IMR-90 (cell line): ENCODE measurements at regions not wholly inside any gene's neighbourhood (a gene's known extent, or its start where the extent isn't known, plus 50 kb on each side); places are given as distances from the start of the nearest gene placed in this dataset.

Source experiments
- ATAC-seq: fragments of 200-7000 bp; cut with Tn5 transposase; 2 replicates; pipeline ENCODE4 v1.9.1; 2020; ENCODE audit warnings: low read depth, mild to moderate bottlenecking, moderate library complexity
- BruUV-seq: library from RNA; stranded (reverse); fragments of 400-500 nt; replicated peaks from 2 replicates; lab custom pipeline; 2021; lab: Mats Ljungman, UMichigan
- CTCF ChIA-PET: fragments of 300-600 bp; formaldehyde crosslinking; extraction: SDS; loops from one replicate; lab custom pipeline; 2021; ENCODE audit warnings: antibody characterized with exemption; lab: Yijun Ruan, JAX
- POLR2A ChIA-PET: fragments of 300-600 bp; sonication (Branson Sonifier 250); formaldehyde crosslinking; loops from one replicate; lab custom pipeline; 2022; ENCODE audit warnings: antibody characterized with exemption; ENCODE audit not compliant: unreplicated experiment; lab: Charles Lee
- DNase-seq: peaks from one replicate; pipeline ENCODE4 v3.0.0; 2013
- H2AFZ ChIP-seq: replicated peaks from 2 replicates; pipeline ENCODE3; 2013; ENCODE audit warnings: low read length, mild to moderate bottlenecking; ENCODE audit not compliant: poor library complexity
- H2AK5ac ChIP-seq: 2 replicates; pipeline ENCODE4 v1.6.1; 2013; ENCODE audit warnings: low read depth, low read length, inconsistent platforms
- H2AK9ac ChIP-seq: replicated peaks from 2 replicates; pipeline ENCODE3; 2013; ENCODE audit warnings: mild to moderate bottlenecking, low read depth, low read length, moderate library complexity; ENCODE audit not compliant: poor library complexity
- H2BK120ac ChIP-seq: 2 replicates; pipeline ENCODE4 v1.6.1; 2013; ENCODE audit warnings: low read depth, low read length, inconsistent platforms
- H2BK15ac ChIP-seq: 3 replicates; pipeline ENCODE4 v1.6.1; 2013; ENCODE audit warnings: low read depth, low read length, inconsistent platforms
- H2BK20ac ChIP-seq: 2 replicates; pipeline ENCODE4 v1.6.1; 2013; ENCODE audit warnings: low read depth, mild to moderate bottlenecking, inconsistent platforms, low read length, moderate library complexity
- H2BK5ac ChIP-seq: 2 replicates; pipeline ENCODE4 v1.6.1; 2013; ENCODE audit warnings: mild to moderate bottlenecking, low read depth, low read length, inconsistent platforms; ENCODE audit not compliant: poor library complexity, severe bottlenecking
- H3K14ac ChIP-seq: replicated peaks from 2 replicates; pipeline ENCODE4 v1.6.1; 2013; ENCODE audit warnings: low read depth, low read length, inconsistent platforms
- H3K18ac ChIP-seq: 2 replicates; pipeline ENCODE4 v1.6.1; 2013; ENCODE audit warnings: low read depth, low read length, control low read depth
- H3K23ac ChIP-seq: 2 replicates; pipeline ENCODE4 v1.6.1; 2013; ENCODE audit warnings: low read depth, low read length, inconsistent platforms
- H3K27ac ChIP-seq: 2 replicates; pipeline ENCODE4 v1.5.1; 2013; ENCODE audit warnings: mild to moderate bottlenecking, control low read depth, low read length; ENCODE audit not compliant: insufficient read depth
- H3K27me3 ChIP-seq: 2 replicates; pipeline ENCODE4 v1.6.1; 2013; ENCODE audit warnings: low read length; ENCODE audit not compliant: control insufficient read depth, insufficient read depth
- H3K36me3 ChIP-seq: 2 replicates; pipeline ENCODE4 v1.6.1; 2013; ENCODE audit warnings: low read length, mixed read lengths; ENCODE audit not compliant: control insufficient read depth, insufficient read depth
- H3K4ac ChIP-seq: 2 replicates; pipeline ENCODE4 v1.6.1; 2013; ENCODE audit warnings: low read depth, low read length, inconsistent platforms
- H3K4me1 ChIP-seq: 2 replicates; pipeline ENCODE4 v1.6.1; 2013; ENCODE audit warnings: low read length, mixed read lengths; ENCODE audit not compliant: control insufficient read depth, insufficient read depth
- H3K4me2 ChIP-seq: 2 replicates; pipeline ENCODE4 v1.6.1; 2013; ENCODE audit warnings: low read depth, mild to moderate bottlenecking, control low read depth, low read length, moderate library complexity
- H3K4me3 ChIP-seq: 2 replicates; pipeline ENCODE4 v1.5.1; 2013; ENCODE audit warnings: low read depth, mild to moderate bottlenecking, control low read depth, low read length, moderate library complexity; ENCODE audit not compliant: insufficient read depth
- H3K56ac ChIP-seq: 2 replicates; pipeline ENCODE4 v1.6.1; 2013; ENCODE audit warnings: low read length, inconsistent platforms; ENCODE audit not compliant: insufficient read depth; ENCODE audit errors: extremely low read depth
- H3K79me1 ChIP-seq, 2 experiments: 2 replicates each; pipeline ENCODE4 v1.6.1; 2013; ENCODE audit warnings: low read length in 2 of 2, inconsistent platforms in 1 of 2, low read depth in 1 of 2
- H3K9ac ChIP-seq: 2 replicates; pipeline ENCODE4 v1.6.1; 2013; ENCODE audit warnings: low read depth, low read length, control low read depth
- H3K9me1 ChIP-seq: 2 replicates; pipeline ENCODE4 v1.6.1; 2013; ENCODE audit warnings: low read length, inconsistent platforms; ENCODE audit not compliant: insufficient read depth
- H3K9me3 ChIP-seq: 2 replicates; pipeline ENCODE4 v1.6.1; 2013; ENCODE audit warnings: low read length; ENCODE audit not compliant: control insufficient read depth, insufficient read depth
- H4K20me1 ChIP-seq: 2 replicates; pipeline ENCODE4 v1.6.1; 2013; ENCODE audit warnings: low read length, inconsistent platforms; ENCODE audit not compliant: insufficient read depth
- H4K5ac ChIP-seq: 2 replicates; pipeline ENCODE4 v1.6.1; 2013; ENCODE audit warnings: mild to moderate bottlenecking, low read depth, low read length, control low read depth
- H4K8ac ChIP-seq, 2 experiments: 2 replicates each; pipeline ENCODE4 v1.6.1; 2013; ENCODE audit warnings: low read depth in 2 of 2, low read length in 2 of 2, control low read depth in 1 of 2, inconsistent platforms in 1 of 2
- H4K91ac ChIP-seq: 2 replicates; pipeline ENCODE4 v1.6.1; 2013; ENCODE audit warnings: low read depth, low read length, inconsistent platforms; ENCODE audit not compliant: insufficient read depth
- BHLHE40 ChIP-seq: fragments of 150-350 bp; IDR thresholded peaks from 2 replicates; pipeline ENCODE4 v1.6.1; 2016; ENCODE audit warnings: mild to moderate bottlenecking, low read depth, low read length
- CEBPB ChIP-seq: IDR thresholded peaks from 2 replicates; pipeline ENCODE4 v1.6.1; 2012; ENCODE audit warnings: low read depth, low read length, improper control_type of control experiment
- CHD1 ChIP-seq: IDR thresholded peaks from 2 replicates; pipeline ENCODE4 v1.6.1; 2012; ENCODE audit warnings: low read depth, low read length, improper control_type of control experiment
- CTCF ChIP-seq: conservative IDR thresholded peaks from 2 replicates; pipeline ENCODE4 v1.5.1; 2012; ENCODE audit warnings: mild to moderate bottlenecking, low read depth, low read length, improper control_type of control experiment
- ELK1 ChIP-seq: fragments of 150-350 bp; IDR thresholded peaks from 2 replicates; pipeline ENCODE4 v1.6.1; 2016; ENCODE audit warnings: low read depth, mild to moderate bottlenecking, low read length, moderate library complexity, borderline replicate concordance
- FOS ChIP-seq: fragments of 150-350 bp; IDR thresholded peaks from 2 replicates; pipeline ENCODE4 v1.6.1; 2016; ENCODE audit warnings: low read depth, low read length
- MAFK ChIP-seq: IDR thresholded peaks from 2 replicates; pipeline ENCODE4 v1.6.1; 2012; ENCODE audit warnings: low read depth, low read length, improper control_type of control experiment
- MAZ ChIP-seq: IDR thresholded peaks from 2 replicates; pipeline ENCODE4 v1.6.1; 2012; ENCODE audit warnings: low read depth, mild to moderate bottlenecking, low read length, improper control_type of control experiment, moderate library complexity, borderline replicate concordance
- MXI1 ChIP-seq: IDR thresholded peaks from 2 replicates; pipeline ENCODE4 v1.6.1; 2012; ENCODE audit warnings: low read depth, mild to moderate bottlenecking, low read length, moderate library complexity, borderline replicate concordance
- NFE2L2 ChIP-seq: fragments of 150-350 bp; IDR thresholded peaks from 2 replicates; pipeline ENCODE4 v1.6.1; 2016; ENCODE audit warnings: low read depth, mild to moderate bottlenecking, low read length
- POLR2A ChIP-seq: IDR thresholded peaks from 2 replicates; pipeline ENCODE4 v1.6.1; 2012; ENCODE audit warnings: mild to moderate bottlenecking, low read depth, low read length
- RAD21 ChIP-seq: IDR thresholded peaks from 2 replicates; pipeline ENCODE4 v1.6.1; 2012; ENCODE audit warnings: low read length, improper control_type of control experiment
- RCOR1 ChIP-seq: IDR thresholded peaks from 2 replicates; pipeline ENCODE4 v1.6.1; 2012; ENCODE audit warnings: mild to moderate bottlenecking, low read length, improper control_type of control experiment; ENCODE audit not compliant: insufficient replicate concordance
- RFX5 ChIP-seq: IDR thresholded peaks from 2 replicates; pipeline ENCODE4 v1.8.0; 2012; ENCODE audit warnings: low read depth, mild to moderate bottlenecking, low read length, moderate library complexity
- SMC3 ChIP-seq: fragments of 150-350 bp; IDR thresholded peaks from 2 replicates; pipeline ENCODE4 v1.6.1; 2016; ENCODE audit warnings: low read depth, mild to moderate bottlenecking, antibody characterized with exemption, low read length, moderate library complexity
- WGBS, 2 experiments: methylation state at CpG; one replicate each; pipeline versions ENCODE4 v1.1.5 to v1.1.7; 2013; ENCODE audit warnings: missing lambda C conversion rate in 2 of 2; ENCODE audit not compliant: insufficient read length in 1 of 2; ENCODE audit errors: extremely low coverage in 2 of 2; 5-methylcytosine and 5-hydroxymethylcytosine counted together
- dilution Hi-C: fragments of 300-500 bp; cut with HindIII; formaldehyde crosslinking; loops from one replicate; pipeline ENCODE4 v1.14.3; 2018; ENCODE audit warnings: low sequenced_read_pairs; ENCODE audit not compliant: unreplicated experiment
- in situ Hi-C: fragments of 300-500 bp; cut with MboI; formaldehyde crosslinking; loops from 3 replicates; pipeline ENCODE4 v1.14.3; 2019; ENCODE audit warnings: low sequenced_read_pairs, inconsistent platforms, mixed read lengths
- intact Hi-C: fragments of 100-400 bp; cut with micrococcal nuclease; formaldehyde crosslinking; loops from 2 replicates; pipeline ENCODE4 v1.10.0; 2022
- TF ChIP-seq, protein P1 (sequence below): fragments of 150-350 bp; IDR thresholded peaks from 2 replicates; pipeline ENCODE4 v1.6.1; 2017; ENCODE audit warnings: mild to moderate bottlenecking, antibody characterized with exemption, low read length, low read depth

GRCh38 chr9:79083621-79084020, 488.1 kb upstream of the TLE4 start:
- Histone ChIP-seq H4K8ac (no peak overlapping the region), H3K9me3 (peaks cover 2% of the 10 kb centered on the region; the same call in 1 of the 2 replicates), H3K4me2 (no peak overlapping the region), H2BK20ac (no peak overlapping the region), H2AK5ac (no peak overlapping the region), H3K36me3 (no peaks in the 10 kb centered on the region), H3K4me1 (no peaks in the 10 kb centered on the region), H3K56ac (no peak overlapping the region), H3K4me3 (no peak overlapping the region), H3K14ac (no peak overlapping the region), H4K5ac (no peak overlapping the region), H3K79me1 (no peaks in the 10 kb centered on the region), H2BK15ac (no peak overlapping the region), H2AFZ (no peak overlapping the region), H3K9ac (no peak overlapping the region), H3K23ac (no peak overlapping the region), H3K27me3 (no peaks in the 10 kb centered on the region), H3K18ac (no peak overlapping the region), H2AK9ac (no peak overlapping the region), H3K27ac (no peak overlapping the region), H2BK120ac (no peak overlapping the region), H4K20me1 (no peaks in the 10 kb centered on the region), H3K4ac (no peak overlapping the region), H3K9me1 (no peaks in the 10 kb centered on the region), H2BK5ac (no peak overlapping the region), H4K91ac (no peak overlapping the region)
- TF ChIP-seq NFE2L2 (no peak), SMC3 (no peak), FOS (no peak), CTCF (no peak), RCOR1 (no peak), BHLHE40 (no peak), CEBPB (no peak), RFX5 (no peak), MAFK (no peak), MAZ (no peak), ELK1 (no peak), CHD1 (no peak), MXI1 (no peak), POLR2A (no peak), RAD21 (no peak)
- TF ChIP-seq, protein P1, sequence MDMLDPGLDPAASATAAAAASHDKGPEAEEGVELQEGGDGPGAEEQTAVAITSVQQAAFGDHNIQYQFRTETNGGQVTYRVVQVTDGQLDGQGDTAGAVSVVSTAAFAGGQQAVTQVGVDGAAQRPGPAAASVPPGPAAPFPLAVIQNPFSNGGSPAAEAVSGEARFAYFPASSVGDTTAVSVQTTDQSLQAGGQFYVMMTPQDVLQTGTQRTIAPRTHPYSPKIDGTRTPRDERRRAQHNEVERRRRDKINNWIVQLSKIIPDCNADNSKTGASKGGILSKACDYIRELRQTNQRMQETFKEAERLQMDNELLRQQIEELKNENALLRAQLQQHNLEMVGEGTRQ = no peak
- intact Hi-C loops (no loop called here), in situ Hi-C loops (no loop called here), dilution Hi-C loops (no loop called here)
- DNase-seq (no peak), ATAC-seq (no peak)
- 80% methylated on average over 1 of the region's 3 CpGs; no CpG with 5 or more reads in 1 of the 2 experiments for WGBS, 2 experiments
- no TSS peak for BruUV-seq
- ChIA-PET POLR2A (no interaction called here), CTCF (no interaction called here)
